ENCODE measurements at regions not wholly inside any gene's neighbourhood (a gene's known extent, or its start where the extent isn't known, plus 50 kb on each side); places are given as distances from the start of the nearest gene placed in this dataset.
"Not testable (repeated sequence)": the region's sequence is repeated elsewhere in the genome, so short reads cannot be mapped to it uniquely, and the experiment has no call there.

GRCh38 chrX:155751131-155751530 is 130.0 kb upstream of the VAMP7 start:
- Mint-ChIP-seq H3K4me1 (no peaks in the 10 kb centered on the region), H3K4me3 (no peak overlapping the region), H3K9me3 (no peaks in the 10 kb centered on the region), H3K27me3 (no peaks in the 10 kb centered on the region), H3K36me3 (ENCODE audit: low read depth) (no peaks in the 10 kb centered on the region), H3K27ac (no peak overlapping the region)
- DNase-seq = no peak
- CTCF ChIA-PET = no interaction called here
- POLR2A ChIA-PET = no interaction called here

GRCh38 chrX:155747520-155747919 is 133.6 kb upstream of the VAMP7 start:
- CTCF ChIA-PET = no interaction called here
- H3K4me1 Mint-ChIP-seq = no peaks in the 10 kb centered on the region
- no peak overlapping the region for H3K4me3 Mint-ChIP-seq
- no peak overlapping the region for H3K27ac Mint-ChIP-seq
- H3K36me3 Mint-ChIP-seq (ENCODE audit: low read depth) = no peaks in the 10 kb centered on the region
- no peaks in the 10 kb centered on the region for H3K9me3 Mint-ChIP-seq
- POLR2A ChIA-PET = no interaction called here
- no peak for DNase-seq
- no peaks in the 10 kb centered on the region for H3K27me3 Mint-ChIP-seq

- Mint-ChIP-seq H3K36me3 (ENCODE audit: low read depth) (no peaks in the 10 kb centered on the region), H3K27ac (no peak overlapping the region), H3K27me3 (no peaks in the 10 kb centered on the region), H3K4me1 (no peaks in the 10 kb centered on the region), H3K9me3 (peaks cover 3% of the 10 kb centered on the region), H3K4me3 (no peak overlapping the region)
- CTCF ChIA-PET = no interaction called here
- no peak for DNase-seq
- POLR2A ChIA-PET = no interaction called here
Observed at GRCh38 chrX:155745792-155746191, 133.0 kb upstream of the TMLHE start.

DNA sequence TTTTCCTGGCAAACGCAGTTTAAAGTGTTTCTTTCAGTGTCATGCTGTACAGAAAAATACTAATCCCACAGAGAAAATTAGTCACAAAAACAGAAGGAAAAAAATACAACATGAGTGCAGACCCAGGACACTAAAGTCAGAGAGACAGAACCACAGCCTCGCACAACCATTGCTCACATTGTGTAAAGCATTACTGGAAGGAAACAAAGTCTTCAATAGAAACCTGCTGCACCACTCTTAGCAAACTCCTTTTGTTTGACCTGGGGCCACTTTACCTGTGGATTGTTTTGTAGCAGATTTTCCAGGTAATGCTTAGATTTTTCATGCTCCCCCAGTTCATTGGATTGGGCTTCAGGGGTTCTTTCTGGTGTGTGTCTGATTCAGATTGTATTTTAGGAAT is 131.8 kb upstream of the TMLHE start:
- H3K9me3 Mint-ChIP-seq = peaks cover 6% of the 10 kb centered on the region
- CTCF ChIA-PET = no interaction called here
- H3K27me3 Mint-ChIP-seq = no peaks in the 10 kb centered on the region

DNA sequence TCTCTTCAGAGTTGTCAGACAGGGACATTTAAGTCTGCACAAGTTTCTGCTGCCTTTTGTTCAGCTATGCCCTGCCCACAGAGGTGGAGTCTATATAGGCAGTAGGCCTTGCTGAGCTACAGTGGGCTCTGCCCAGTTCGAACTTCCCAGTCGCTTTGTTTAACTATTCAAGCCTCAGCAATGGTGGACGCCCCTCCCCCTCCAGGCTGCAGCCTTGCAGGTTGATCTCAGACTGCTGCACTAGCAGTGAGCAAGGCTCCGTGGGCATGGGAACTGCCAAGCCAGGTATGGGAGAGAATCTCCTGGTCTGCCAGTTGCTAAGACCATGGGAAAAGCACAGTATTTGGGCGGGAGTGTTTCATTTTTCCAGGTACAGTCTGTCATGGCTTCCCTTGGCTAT is 115.6 kb upstream of the TMLHE start:
- H3K36me3 Mint-ChIP-seq (ENCODE audit: low read depth); CTCF ChIA-PET; POLR2A ChIA-PET; H3K9me3 Mint-ChIP-seq; H3K27me3 Mint-ChIP-seq; H3K4me3 Mint-ChIP-seq; H3K27ac Mint-ChIP-seq; DNase-seq; H3K4me1 Mint-ChIP-seq: not testable (repeated sequence)

More for the DNA sequence above, 131.8 kb upstream of the TMLHE start:
- POLR2A ChIA-PET = no interaction called here
- H3K36me3 Mint-ChIP-seq (ENCODE audit: low read depth) = no peaks in the 10 kb centered on the region
- H3K4me1 Mint-ChIP-seq = no peaks in the 10 kb centered on the region
- no peak for DNase-seq
- no peak overlapping the region for H3K4me3 Mint-ChIP-seq
- H3K27ac Mint-ChIP-seq = no peak overlapping the region

GRCh38 chrX:155718972-155719586 is 106.3 kb upstream of the TMLHE start:
- CTCF ChIA-PET = no interaction called here
- H3K4me3 Mint-ChIP-seq = no peak overlapping the region
- DNase-seq = no peak
- no peaks in the 10 kb centered on the region for H3K4me1 Mint-ChIP-seq
- no peak overlapping the region for H3K27ac Mint-ChIP-seq
- no peaks in the 10 kb centered on the region for H3K36me3 Mint-ChIP-seq (ENCODE audit: low read depth)
- POLR2A ChIA-PET = no interaction called here
- H3K9me3 Mint-ChIP-seq = peaks cover 7% of the 10 kb centered on the region
- H3K27me3 Mint-ChIP-seq = no peaks in the 10 kb centered on the region

DNA sequence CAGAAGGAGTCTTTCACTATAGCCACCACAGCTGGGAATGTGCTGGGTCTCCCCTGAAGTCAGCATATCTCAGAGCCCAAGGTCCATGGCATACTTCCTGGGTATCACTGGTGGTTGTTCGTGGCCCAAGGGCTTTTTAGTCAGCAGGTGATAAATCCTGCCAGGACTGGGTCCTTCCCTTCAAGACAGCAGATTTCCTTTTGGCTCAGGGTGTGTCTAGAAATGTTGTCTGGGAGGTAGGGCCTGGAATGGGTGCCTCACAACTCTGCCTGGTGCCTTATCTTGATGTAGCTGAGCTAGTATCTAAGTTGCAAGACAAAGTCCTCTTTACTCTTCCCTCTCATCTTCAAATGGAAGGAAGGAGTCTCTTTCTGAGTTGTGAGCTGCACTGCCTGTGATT is 102.4 kb upstream of the TMLHE start:
- peaks cover 20% of the 10 kb centered on the region for H3K9me3 Mint-ChIP-seq
- H3K36me3 Mint-ChIP-seq (ENCODE audit: low read depth) = no peaks in the 10 kb centered on the region
- H3K4me1 Mint-ChIP-seq = no peaks in the 10 kb centered on the region
- ChIA-PET POLR2A (no interaction called here), CTCF (no interaction called here)
- no peak overlapping the region for H3K4me3 Mint-ChIP-seq
- H3K27ac Mint-ChIP-seq = no peak overlapping the region
- no peaks in the 10 kb centered on the region for H3K27me3 Mint-ChIP-seq
- no peak for DNase-seq

DNA sequence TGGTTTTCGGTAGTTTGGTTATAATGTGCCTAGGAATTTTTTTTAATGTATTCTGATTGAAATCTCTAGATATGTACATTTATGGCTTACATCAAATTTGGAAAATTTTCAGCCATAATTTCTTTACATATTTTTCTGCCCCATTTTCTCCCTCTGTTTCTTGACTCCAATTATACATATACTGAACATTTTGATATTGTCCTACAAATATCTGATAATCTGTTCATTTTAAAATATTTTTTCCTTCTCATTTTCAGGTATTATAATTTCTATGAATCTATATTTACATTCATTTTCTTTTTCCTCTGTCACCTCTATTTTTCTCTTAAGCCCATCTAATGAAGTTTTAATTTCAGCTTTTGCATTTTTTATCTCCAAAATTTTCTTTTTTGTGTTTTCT is 82.7 kb upstream of the TMLHE start:
- ChIA-PET POLR2A (no interaction called here), CTCF (no interaction called here)
- H3K27ac Mint-ChIP-seq = no peak overlapping the region
- H3K4me3 Mint-ChIP-seq = no peak overlapping the region
- H3K4me1 Mint-ChIP-seq = no peaks in the 10 kb centered on the region
- H3K27me3 Mint-ChIP-seq = no peaks in the 10 kb centered on the region
- DNase-seq = no peak
- H3K9me3 Mint-ChIP-seq = peaks cover 3% of the 10 kb centered on the region
- H3K36me3 Mint-ChIP-seq (ENCODE audit: low read depth) = no peaks in the 10 kb centered on the region

- Mint-ChIP-seq H3K9me3 (peaks cover 2% of the 10 kb centered on the region), H3K4me3 (no peak overlapping the region), H3K36me3 (ENCODE audit: low read depth) (no peaks in the 10 kb centered on the region), H3K27ac (no peak overlapping the region), H3K27me3 (no peaks in the 10 kb centered on the region), H3K4me1 (no peaks in the 10 kb centered on the region)
- POLR2A ChIA-PET = no interaction called here
- CTCF ChIA-PET = no interaction called here
- DNase-seq = no peak
Observed at GRCh38 chrX:155694649-155695048, 81.9 kb upstream of the TMLHE start.

DNA sequence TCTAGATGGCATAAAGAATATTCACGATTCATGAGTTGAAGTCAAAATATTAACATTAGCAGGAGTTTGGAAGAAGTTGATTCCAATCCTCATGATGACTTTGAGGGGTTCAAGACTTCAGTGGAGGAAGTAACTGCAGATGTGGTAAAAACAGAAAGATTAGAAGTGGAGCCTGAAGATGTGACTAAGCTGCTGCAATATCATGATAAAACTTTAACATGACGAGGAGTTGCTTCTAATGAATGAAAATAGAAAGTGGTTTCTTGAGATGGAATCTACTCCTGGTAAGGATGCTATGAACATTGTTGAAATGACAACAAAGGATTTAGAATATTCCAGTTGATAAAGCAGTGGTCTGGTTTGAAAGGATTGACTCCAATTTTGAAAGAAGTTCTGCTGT is 70.1 kb upstream of the TMLHE start:
- ChIA-PET POLR2A (no interaction called here), CTCF (no interaction called here)
- no peak overlapping the region for H3K4me3 Mint-ChIP-seq
- H3K27me3 Mint-ChIP-seq = no peaks in the 10 kb centered on the region
- H3K27ac Mint-ChIP-seq = no peak overlapping the region
- no peaks in the 10 kb centered on the region for H3K36me3 Mint-ChIP-seq (ENCODE audit: low read depth)
- H3K4me1 Mint-ChIP-seq = no peaks in the 10 kb centered on the region
- DNase-seq = no peak
- no peaks in the 10 kb centered on the region for H3K9me3 Mint-ChIP-seq

DNA sequence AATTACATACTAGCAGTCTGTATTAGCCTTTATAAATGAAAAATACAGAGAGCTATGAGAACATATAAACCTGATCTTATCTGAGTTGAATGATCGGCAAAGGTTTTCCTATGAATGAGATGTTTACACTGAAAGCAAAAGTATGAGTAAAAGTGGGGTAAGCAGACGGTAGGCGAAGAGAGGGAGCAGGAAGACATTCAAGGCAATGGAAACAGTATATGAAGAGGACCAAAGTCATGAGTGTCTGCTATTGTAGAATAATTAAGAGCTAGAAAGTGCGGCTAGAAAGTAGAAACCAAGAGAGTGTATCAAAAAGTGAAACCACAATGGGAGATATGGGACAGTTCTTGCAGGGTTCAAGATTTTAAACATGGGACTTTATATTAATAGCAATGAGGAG is 67.0 kb upstream of the TMLHE start:
- ChIA-PET CTCF (no interaction called here), POLR2A (no interaction called here)
- Mint-ChIP-seq H3K9me3 (no peaks in the 10 kb centered on the region), H3K36me3 (ENCODE audit: low read depth) (no peaks in the 10 kb centered on the region), H3K4me1 (no peaks in the 10 kb centered on the region), H3K4me3 (no peak overlapping the region), H3K27ac (no peak overlapping the region), H3K27me3 (no peaks in the 10 kb centered on the region)
- no peak for DNase-seq

DNA sequence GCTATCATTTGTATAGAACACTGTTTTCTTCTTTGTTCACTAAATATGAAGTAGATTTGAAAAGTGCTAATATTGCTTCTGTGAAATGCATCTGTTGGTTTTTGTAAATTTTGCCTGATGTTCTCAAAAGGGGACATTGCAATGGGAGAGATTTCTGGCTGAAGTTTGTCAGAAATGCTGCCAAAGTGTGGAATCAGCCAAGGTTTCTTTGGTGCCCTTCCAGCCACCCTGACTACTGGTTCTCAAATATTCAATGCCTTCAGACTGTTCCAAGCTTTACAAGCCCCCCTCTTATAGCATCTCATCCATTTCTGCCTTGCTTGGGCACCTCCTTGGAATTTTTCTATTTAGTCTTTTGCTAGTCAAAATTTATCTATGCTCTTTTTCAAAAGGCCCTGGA is 60.6 kb upstream of the TMLHE start:
- Mint-ChIP-seq H3K27me3 (no peaks in the 10 kb centered on the region), H3K36me3 (ENCODE audit: low read depth) (no peaks in the 10 kb centered on the region), H3K4me1 (no peaks in the 10 kb centered on the region), H3K9me3 (no peaks in the 10 kb centered on the region), H3K27ac (no peak overlapping the region), H3K4me3 (no peak overlapping the region)
- ChIA-PET CTCF (no interaction called here), POLR2A (no interaction called here)
- DNase-seq = no peak

DNA sequence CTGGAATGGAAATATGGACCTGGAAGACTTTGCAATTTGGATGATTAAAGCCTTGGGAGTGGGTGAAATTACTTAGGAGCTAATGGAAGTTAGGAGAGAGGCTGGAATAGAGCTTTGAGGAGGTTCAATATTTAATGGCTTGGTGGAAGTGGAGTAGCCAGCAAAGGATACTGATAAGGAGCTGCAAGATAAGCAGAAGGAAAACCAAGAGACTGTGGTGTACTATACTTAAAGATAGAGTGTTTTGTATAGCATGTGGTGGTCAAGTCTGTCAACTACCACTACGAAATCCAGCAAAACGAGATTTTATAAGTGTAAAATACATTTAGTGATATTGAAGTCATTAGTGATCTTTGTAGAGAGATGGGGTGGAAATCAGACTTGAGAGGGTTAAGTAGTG is 54.0 kb upstream of the TMLHE start:
- Mint-ChIP-seq H3K27ac (no peak overlapping the region), H3K4me3 (no peak overlapping the region), H3K4me1 (no peaks in the 10 kb centered on the region), H3K36me3 (ENCODE audit: low read depth) (no peaks in the 10 kb centered on the region), H3K27me3 (no peaks in the 10 kb centered on the region), H3K9me3 (no peaks in the 10 kb centered on the region)
- POLR2A ChIA-PET = no interaction called here
- DNase-seq = no peak
- CTCF ChIA-PET = no interaction called here
